ENCODE measurements at regions not wholly inside any gene's neighbourhood (a gene's known extent, or its start where the extent isn't known, plus 50 kb on each side); places are given as distances from the start of the nearest gene placed in this dataset.

- Histone ChIP-seq H3K4me2 (ENCODE audit: low read length) (no peak overlapping the region), H3K36me3 (ENCODE audit: control insufficient read depth, low read length) (no peaks in the 10 kb centered on the region), H3K27me3 (ENCODE audit: control insufficient read depth, low read length) (no peaks in the 10 kb centered on the region), H3K4me3 (ENCODE audit: low read length) (no peak overlapping the region), H4K20me1 (ENCODE audit: control insufficient read depth, insufficient read depth, low read depth, low read length) (no peaks in the 10 kb centered on the region), H3K27ac (ENCODE audit: low read depth, low read length) (no peak overlapping the region), H3F3A (ENCODE audit: control insufficient read depth, insufficient read depth) (no peaks in the 10 kb centered on the region), H3K9me3 (ENCODE audit: control insufficient read depth, insufficient read depth, low read length) (no peaks in the 10 kb centered on the region; the same call in 1 of the 2 replicates), H3K79me2 (ENCODE audit: control insufficient read depth, low read length) (no peaks in the 10 kb centered on the region), H3K4me1 (ENCODE audit: control insufficient read depth, low read length) (no peaks in the 10 kb centered on the region), H3K9me2 (replicated peaks; ENCODE audit: control insufficient read depth, low read length) (no peaks in the 10 kb centered on the region)
- no peak for TF ChIP-seq CTCF (IDR thresholded peaks at IDR 0.05; ENCODE audit: low read depth, low read length, poor library complexity, severe bottlenecking)
- TF ChIP-seq EZH2phosphoT487 (IDR thresholded peaks at IDR 0.05; ENCODE audit: borderline replicate concordance, low read length) = no peak
Observed at GRCh38 chr18:37720663-37721062, 155.1 kb upstream of the CELF4 start.

DNA sequence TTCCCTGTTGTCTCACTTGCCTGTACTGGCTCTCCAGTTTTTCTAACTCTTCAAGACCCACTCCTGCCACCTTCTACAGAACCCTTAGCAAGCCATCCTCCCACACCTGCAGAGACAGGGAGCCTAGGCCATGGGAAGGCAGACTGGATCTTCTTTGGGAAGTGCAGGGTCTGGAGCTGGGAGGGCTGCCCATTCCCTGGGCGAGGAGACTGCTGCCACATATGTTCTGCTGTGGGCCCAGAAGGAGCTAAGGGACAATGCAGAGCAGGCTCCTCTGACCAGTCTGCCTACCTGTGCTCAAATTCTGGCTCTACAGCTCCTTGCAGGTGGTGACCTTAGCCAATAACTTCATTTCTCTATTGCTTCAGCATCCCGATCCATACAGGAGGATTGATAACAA, 152.1 kb upstream of the CELF4 start:
- Histone ChIP-seq H4K20me1 (ENCODE audit: control insufficient read depth, insufficient read depth, low read depth, low read length) (no peaks in the 10 kb centered on the region), H3K27ac (ENCODE audit: low read depth, low read length) (no peak overlapping the region), H3K4me3 (ENCODE audit: low read length) (no peak overlapping the region), H3K79me2 (ENCODE audit: control insufficient read depth, low read length) (no peaks in the 10 kb centered on the region), H3K27me3 (ENCODE audit: control insufficient read depth, low read length) (no peaks in the 10 kb centered on the region), H3K4me2 (ENCODE audit: low read length) (no peak overlapping the region), H3K4me1 (ENCODE audit: control insufficient read depth, low read length) (no peaks in the 10 kb centered on the region), H3F3A (ENCODE audit: control insufficient read depth, insufficient read depth) (no peaks in the 10 kb centered on the region), H3K9me2 (replicated peaks; ENCODE audit: control insufficient read depth, low read length) (no peaks in the 10 kb centered on the region), H3K36me3 (ENCODE audit: control insufficient read depth, low read length) (no peaks in the 10 kb centered on the region), H3K9me3 (ENCODE audit: control insufficient read depth, insufficient read depth, low read length) (no peaks in the 10 kb centered on the region; the same call in 1 of the 2 replicates)
- TF ChIP-seq EZH2phosphoT487 (IDR thresholded peaks at IDR 0.05; ENCODE audit: borderline replicate concordance, low read length) = no peak
- TF ChIP-seq CTCF (IDR thresholded peaks at IDR 0.05; ENCODE audit: low read depth, low read length, poor library complexity, severe bottlenecking) = no peak

DNA sequence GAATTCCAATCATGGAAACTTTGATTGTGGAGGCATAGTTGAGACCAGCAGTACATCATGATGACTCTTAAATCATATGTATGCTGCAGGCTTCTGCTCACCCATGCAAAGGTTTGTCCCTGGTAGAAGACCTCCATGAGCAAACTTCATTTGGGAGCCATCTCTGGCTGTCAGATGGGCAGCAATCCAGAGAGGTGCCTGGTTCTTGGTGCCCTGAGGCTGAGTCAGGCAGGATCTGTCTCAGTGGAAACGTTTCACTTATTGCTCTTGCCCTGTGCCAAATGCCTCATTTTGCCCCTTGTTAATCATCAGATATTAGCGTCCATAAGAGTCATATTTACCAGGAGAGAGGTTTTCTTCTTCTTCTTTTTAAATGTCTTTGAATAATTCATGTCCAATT, 151.5 kb upstream of the CELF4 start:
- Histone ChIP-seq H3K4me1 (ENCODE audit: control insufficient read depth, low read length) (no peaks in the 10 kb centered on the region), H4K20me1 (ENCODE audit: control insufficient read depth, insufficient read depth, low read depth, low read length) (no peaks in the 10 kb centered on the region), H3K36me3 (ENCODE audit: control insufficient read depth, low read length) (no peaks in the 10 kb centered on the region), H3K27me3 (ENCODE audit: control insufficient read depth, low read length) (no peaks in the 10 kb centered on the region), H3K9me3 (ENCODE audit: control insufficient read depth, insufficient read depth, low read length) (no peaks in the 10 kb centered on the region; the same call in 1 of the 2 replicates), H3K79me2 (ENCODE audit: control insufficient read depth, low read length) (no peaks in the 10 kb centered on the region), H3K9me2 (replicated peaks; ENCODE audit: control insufficient read depth, low read length) (no peaks in the 10 kb centered on the region), H3F3A (ENCODE audit: control insufficient read depth, insufficient read depth) (no peaks in the 10 kb centered on the region), H3K4me3 (ENCODE audit: low read length) (no peak overlapping the region), H3K4me2 (ENCODE audit: low read length) (no peak overlapping the region), H3K27ac (ENCODE audit: low read depth, low read length) (no peak overlapping the region)
- no peak for TF ChIP-seq EZH2phosphoT487 (IDR thresholded peaks at IDR 0.05; ENCODE audit: borderline replicate concordance, low read length)
- TF ChIP-seq CTCF (IDR thresholded peaks at IDR 0.05; ENCODE audit: low read depth, low read length, poor library complexity, severe bottlenecking) = no peak

Data from DOHH2 (cell line).